PC-3 (cell line): ENCODE measurements at regions not wholly inside any gene's neighbourhood (a gene's known extent, or its start where the extent isn't known, plus 50 kb on each side); places are given as distances from the start of the nearest gene placed in this dataset.

ENCODE experiments used
- ATAC-seq: fragments of 200-7000 bp; cut with Tn5 transposase; 2 replicates; pipeline ENCODE4 v1.9.1; 2020; ENCODE audit warnings: mild to moderate bottlenecking, moderate library complexity
- BruUV-seq: library from RNA; stranded (reverse); fragments of 400-500 nt; replicated peaks from 2 replicates; lab custom pipeline; 2021; lab: Mats Ljungman, UMichigan
- CTCF ChIA-PET: fragments of 300-600 bp; sonication (Branson Sonifier 250); formaldehyde crosslinking; loops from one replicate; lab custom pipeline; 2022; ENCODE audit warnings: antibody characterized with exemption; lab: Charles Lee
- POLR2A ChIA-PET: fragments of 300-600 bp; sonication (Branson Sonifier 250); formaldehyde crosslinking; loops from one replicate; lab custom pipeline; 2022; ENCODE audit warnings: antibody characterized with exemption; ENCODE audit not compliant: unreplicated experiment; lab: Charles Lee
- DNase-seq: peaks from one replicate; pipeline ENCODE4 v3.0.0-alpha.2; 2015
- H2AFZ ChIP-seq: fragments of 300-600 bp; sonication (generic); 2 replicates; pipeline ENCODE4 v1.6.0; 2016; ENCODE audit warnings: antibody characterized with exemption, low read length
- H3F3A ChIP-seq: fragments of 300-600 bp; sonication (generic); one replicate; pipeline ENCODE4 v1.6.0; 2017; ENCODE audit warnings: antibody characterized with exemption, low read length, control low read depth, mild to moderate bottlenecking; ENCODE audit not compliant: unreplicated experiment
- H3K27ac ChIP-seq: fragments of 300-600 bp; sonication (generic); 2 replicates; pipeline ENCODE4 v1.5.1; 2016; ENCODE audit warnings: mild to moderate bottlenecking, low read length
- H3K27me3 ChIP-seq: fragments of 300-600 bp; sonication (generic); 2 replicates; pipeline ENCODE4 v1.6.1; 2016; ENCODE audit warnings: low read length, mixed read lengths
- H3K36me3 ChIP-seq: fragments of 300-600 bp; sonication (generic); 2 replicates; pipeline ENCODE4 v1.6.1; 2016; ENCODE audit warnings: low read depth, mixed run types, low read length, mixed read lengths
- H3K4me1 ChIP-seq: fragments of 300-600 bp; sonication (generic); 2 replicates; pipeline ENCODE4 v1.5.1; 2016; ENCODE audit warnings: low read length; ENCODE audit not compliant: insufficient read depth
- H3K4me2 ChIP-seq: fragments of 300-600 bp; sonication (generic); 2 replicates; pipeline ENCODE4 v1.6.0; 2016; ENCODE audit warnings: low read length
- H3K4me3 ChIP-seq: fragments of 300-600 bp; sonication (generic); 2 replicates; pipeline ENCODE4 v1.5.1; 2016; ENCODE audit warnings: mild to moderate bottlenecking, low read length, mixed read lengths
- H3K79me2 ChIP-seq: fragments of 300-600 bp; sonication (generic); 2 replicates; pipeline ENCODE4 v1.6.1; 2017; ENCODE audit warnings: low read length, mixed read lengths
- H3K9ac ChIP-seq: fragments of 300-600 bp; sonication (generic); 2 replicates; pipeline ENCODE4 v1.6.0; 2016; ENCODE audit warnings: mild to moderate bottlenecking, low read length
- H3K9me2 ChIP-seq: fragments of 300-600 bp; sonication (generic); replicated peaks from 2 replicates; pipeline ENCODE4 v1.6.1; 2016; ENCODE audit warnings: mixed run types, low read length, mixed read lengths
- H3K9me3 ChIP-seq: fragments of 300-600 bp; sonication (generic); 2 replicates; pipeline ENCODE4 v1.6.1; 2016; ENCODE audit warnings: low read length, mixed read lengths
- H4K20me1 ChIP-seq: fragments of 300-600 bp; sonication (generic); 2 replicates; pipeline ENCODE4 v1.6.1; 2016; ENCODE audit warnings: low read length, mixed read lengths
- EZH2 ChIP-seq: fragments of 300-600 bp; sonication (generic); IDR thresholded peaks from one replicate; pipeline ENCODE4 v1.6.1; 2017; ENCODE audit warnings: antibody characterized with exemption, mild to moderate bottlenecking, low read length; ENCODE audit not compliant: unreplicated experiment
- EZH2phosphoT487 ChIP-seq: fragments of 300-600 bp; sonication (generic); IDR thresholded peaks from 2 replicates; pipeline ENCODE4 v1.6.1; 2018; ENCODE audit warnings: mild to moderate bottlenecking, antibody characterized with exemption, low read length, borderline replicate concordance
- intact Hi-C: fragments of 100-400 bp; cut with micrococcal nuclease; formaldehyde crosslinking; loops from 2 replicates; pipeline ENCODE4 v1.9.0; 2023
- TF ChIP-seq, protein P1 (sequence below): fragments of 300-600 bp; sonication (generic); conservative IDR thresholded peaks from 2 replicates; pipeline ENCODE4 v1.5.1; 2017; ENCODE audit warnings: antibody characterized with exemption, low read depth, mild to moderate bottlenecking, low read length

DNA sequence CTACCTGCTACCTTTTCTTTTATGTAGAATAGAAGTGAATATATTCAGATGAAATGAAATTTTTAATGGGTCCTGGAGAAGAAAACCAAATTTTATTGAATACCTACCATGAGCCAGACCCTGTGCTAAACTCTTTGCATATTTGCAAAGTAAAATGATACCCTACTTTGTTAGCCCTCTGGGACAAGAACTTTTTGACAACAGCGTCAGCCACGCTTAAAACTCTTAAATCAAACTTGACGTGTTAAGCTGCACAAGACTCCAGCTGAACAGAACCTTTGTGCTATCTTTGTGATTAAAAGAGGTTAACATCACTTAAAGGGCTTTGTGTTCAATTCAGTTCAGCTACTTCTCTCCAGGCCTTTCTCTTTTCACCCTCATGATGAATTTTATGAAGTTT, 316.5 kb downstream of the MEX3B start:
- ATAC-seq (no peak), DNase-seq (no peak)
- no peak overlapping the region for H3K9ac ChIP-seq
- H3K4me1 ChIP-seq = no peaks in the 10 kb centered on the region
- H3K4me3 ChIP-seq = no peak overlapping the region
- CTCF ChIA-PET = no interaction called here
- no peaks in the 10 kb centered on the region; the same call in 1 of the 2 replicates for H3K27me3 ChIP-seq
- intact Hi-C loops = no loop called here
- POLR2A ChIA-PET = no interaction called here
- BruUV-seq = no TSS peak
- no peak overlapping the region for H2AFZ ChIP-seq
- H3K79me2 ChIP-seq = no peaks in the 10 kb centered on the region
- H3K9me3 ChIP-seq = no peaks in the 10 kb centered on the region
- H3K4me2 ChIP-seq = no peak overlapping the region
- H3K9me2 ChIP-seq = no peaks in the 10 kb centered on the region
- H3K36me3 ChIP-seq = no peaks in the 10 kb centered on the region
- no peak overlapping the region for H3K27ac ChIP-seq
- no peaks in the 10 kb centered on the region for H3F3A ChIP-seq
- no peaks in the 10 kb centered on the region for H4K20me1 ChIP-seq
- TF ChIP-seq EZH2phosphoT487 (no peak), EZH2 (no peak)
- TF ChIP-seq, protein P1, sequence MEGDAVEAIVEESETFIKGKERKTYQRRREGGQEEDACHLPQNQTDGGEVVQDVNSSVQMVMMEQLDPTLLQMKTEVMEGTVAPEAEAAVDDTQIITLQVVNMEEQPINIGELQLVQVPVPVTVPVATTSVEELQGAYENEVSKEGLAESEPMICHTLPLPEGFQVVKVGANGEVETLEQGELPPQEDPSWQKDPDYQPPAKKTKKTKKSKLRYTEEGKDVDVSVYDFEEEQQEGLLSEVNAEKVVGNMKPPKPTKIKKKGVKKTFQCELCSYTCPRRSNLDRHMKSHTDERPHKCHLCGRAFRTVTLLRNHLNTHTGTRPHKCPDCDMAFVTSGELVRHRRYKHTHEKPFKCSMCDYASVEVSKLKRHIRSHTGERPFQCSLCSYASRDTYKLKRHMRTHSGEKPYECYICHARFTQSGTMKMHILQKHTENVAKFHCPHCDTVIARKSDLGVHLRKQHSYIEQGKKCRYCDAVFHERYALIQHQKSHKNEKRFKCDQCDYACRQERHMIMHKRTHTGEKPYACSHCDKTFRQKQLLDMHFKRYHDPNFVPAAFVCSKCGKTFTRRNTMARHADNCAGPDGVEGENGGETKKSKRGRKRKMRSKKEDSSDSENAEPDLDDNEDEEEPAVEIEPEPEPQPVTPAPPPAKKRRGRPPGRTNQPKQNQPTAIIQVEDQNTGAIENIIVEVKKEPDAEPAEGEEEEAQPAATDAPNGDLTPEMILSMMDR = no peak

DNA sequence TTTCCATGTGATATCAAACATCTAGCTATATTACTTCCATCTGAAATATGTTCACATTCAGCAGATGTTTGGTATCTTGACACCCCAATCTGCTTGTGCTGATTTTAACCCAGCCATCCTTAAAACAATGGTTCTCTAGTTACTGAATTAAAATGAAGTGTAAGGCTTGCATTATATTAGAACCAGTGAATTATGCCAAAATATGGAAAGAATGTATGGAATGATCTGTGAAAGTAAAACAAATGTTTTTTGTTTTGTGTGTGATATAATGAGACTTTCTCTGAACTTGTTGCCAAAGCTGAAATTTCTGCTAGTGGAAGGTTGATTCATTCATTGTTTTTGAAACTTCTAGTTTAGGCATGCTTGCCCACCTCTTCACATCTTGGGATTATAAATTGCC, 317.1 kb downstream of the MEX3B start:
- H3K4me3 ChIP-seq = no peak overlapping the region
- no TSS peak for BruUV-seq
- ATAC-seq (no peak), DNase-seq (no peak)
- no peaks in the 10 kb centered on the region for H4K20me1 ChIP-seq
- H3K9me3 ChIP-seq = no peaks in the 10 kb centered on the region
- ChIA-PET POLR2A (no interaction called here), CTCF (no interaction called here)
- H3K36me3 ChIP-seq = no peaks in the 10 kb centered on the region
- no peaks in the 10 kb centered on the region for H3K9me2 ChIP-seq
- intact Hi-C loops = no loop called here
- no peak overlapping the region for H3K4me2 ChIP-seq
- H3K27ac ChIP-seq = no peak overlapping the region
- no peaks in the 10 kb centered on the region for H3F3A ChIP-seq
- H3K79me2 ChIP-seq = no peaks in the 10 kb centered on the region
- no peak overlapping the region for H2AFZ ChIP-seq
- H3K4me1 ChIP-seq = no peaks in the 10 kb centered on the region
- no peaks in the 10 kb centered on the region; the same call in 1 of the 2 replicates for H3K27me3 ChIP-seq
- TF ChIP-seq EZH2phosphoT487 = no peak
- TF ChIP-seq, protein P1 = no peak
- no peak for TF ChIP-seq EZH2
- no peak overlapping the region for H3K9ac ChIP-seq

DNA sequence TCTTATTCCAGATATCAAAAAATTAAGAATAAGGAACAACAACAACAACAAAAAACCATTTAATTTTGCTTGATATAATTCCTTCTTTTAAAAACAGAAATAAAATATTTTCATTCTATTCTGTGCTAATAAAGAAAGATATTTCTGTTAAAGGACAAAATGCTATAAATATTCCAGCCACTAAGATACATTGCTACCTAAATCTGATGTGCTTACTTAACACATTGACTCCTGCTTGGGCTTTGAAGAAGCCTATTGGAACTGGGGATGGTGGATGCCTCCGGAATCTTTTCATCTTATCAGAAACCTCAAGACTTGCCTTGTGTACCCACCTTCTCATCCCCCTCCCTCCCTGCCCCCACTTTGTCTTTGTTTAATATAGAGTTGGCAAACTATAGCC, 320.2 kb downstream of the MEX3B start:
- no peak for TF ChIP-seq EZH2phosphoT487
- no peak for TF ChIP-seq EZH2
- TF ChIP-seq, protein P1 = no peak
- Histone ChIP-seq H3K36me3 (no peaks in the 10 kb centered on the region), H3K27me3 (no peaks in the 10 kb centered on the region; the same call in 1 of the 2 replicates), H3K4me2 (no peak overlapping the region), H3K79me2 (no peaks in the 10 kb centered on the region), H3K27ac (no peak overlapping the region), H3F3A (no peaks in the 10 kb centered on the region), H4K20me1 (no peaks in the 10 kb centered on the region), H3K9me2 (no peaks in the 10 kb centered on the region), H3K9ac (no peak overlapping the region), H3K9me3 (no peaks in the 10 kb centered on the region), H2AFZ (no peak overlapping the region), H3K4me1 (no peaks in the 10 kb centered on the region), H3K4me3 (no peak overlapping the region)
- ATAC-seq (no peak), DNase-seq (no peak)
- ChIA-PET POLR2A (no interaction called here), CTCF (no interaction called here)
- BruUV-seq = no TSS peak
- intact Hi-C loops = no loop called here
